Epithelial cell of prostate (primary cell): ENCODE measurements at regions not wholly inside any gene's neighbourhood (a gene's known extent, or its start where the extent isn't known, plus 50 kb on each side); places are given as distances from the start of the nearest gene placed in this dataset.
"Not testable (repeated sequence)": the region's sequence is repeated elsewhere in the genome, so short reads cannot be mapped to it uniquely, and the experiment has no call there.

Experiments
- DNase-seq: peaks from one replicate; pipeline ENCODE4 v3.0.0-alpha.2; 2011; ENCODE audit warnings: low read depth, low spot score
- H3K27ac ChIP-seq: fragments of 450-650 bp; 2 replicates; pipeline ENCODE4 v1.5.1; 2017; ENCODE audit warnings: mild to moderate bottlenecking

DNA sequence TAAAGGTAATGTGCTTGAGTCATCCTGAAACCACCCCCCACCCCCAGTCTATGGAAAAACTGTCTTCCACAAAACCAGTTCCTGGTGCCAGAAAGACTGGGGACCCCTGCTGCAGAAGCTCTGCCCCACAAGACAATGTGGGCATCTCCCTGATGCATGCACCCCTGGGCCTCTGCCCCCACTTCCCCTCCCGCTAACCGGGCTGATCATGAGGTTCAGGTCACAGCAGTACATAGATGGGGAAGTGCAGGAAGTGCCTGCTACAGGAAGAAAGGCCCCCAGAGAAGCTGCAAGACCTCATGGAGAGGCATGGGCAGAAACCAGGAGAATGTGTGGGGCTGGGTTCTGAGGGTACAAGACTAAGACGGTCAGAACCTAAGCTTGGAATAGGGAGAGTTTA, 243.4 kb upstream of the ID2 start:
- H3K27ac ChIP-seq = no peak overlapping the region
- DNase-seq = no peak

DNA sequence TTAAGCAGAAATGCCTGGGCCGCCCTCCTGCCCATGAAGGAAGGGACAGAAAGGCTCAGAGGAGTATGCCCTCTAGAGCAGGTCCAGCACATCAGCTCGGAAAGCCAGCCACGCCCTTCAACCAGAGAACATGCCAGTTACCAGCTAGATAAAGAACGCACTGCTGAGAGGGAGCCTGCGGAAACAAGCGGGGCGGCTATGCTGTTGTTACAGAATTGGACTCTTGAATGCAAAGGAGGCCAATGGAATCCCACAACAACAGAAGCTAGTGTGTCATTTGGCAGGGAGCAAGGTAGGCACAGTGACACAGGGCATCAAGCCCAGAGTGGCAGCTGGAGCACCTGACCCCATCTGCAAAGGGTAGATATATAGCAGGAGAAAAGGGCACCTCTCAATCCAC, 242.9 kb upstream of the ID2 start:
- no peak for DNase-seq
- no peak overlapping the region for H3K27ac ChIP-seq

DNA sequence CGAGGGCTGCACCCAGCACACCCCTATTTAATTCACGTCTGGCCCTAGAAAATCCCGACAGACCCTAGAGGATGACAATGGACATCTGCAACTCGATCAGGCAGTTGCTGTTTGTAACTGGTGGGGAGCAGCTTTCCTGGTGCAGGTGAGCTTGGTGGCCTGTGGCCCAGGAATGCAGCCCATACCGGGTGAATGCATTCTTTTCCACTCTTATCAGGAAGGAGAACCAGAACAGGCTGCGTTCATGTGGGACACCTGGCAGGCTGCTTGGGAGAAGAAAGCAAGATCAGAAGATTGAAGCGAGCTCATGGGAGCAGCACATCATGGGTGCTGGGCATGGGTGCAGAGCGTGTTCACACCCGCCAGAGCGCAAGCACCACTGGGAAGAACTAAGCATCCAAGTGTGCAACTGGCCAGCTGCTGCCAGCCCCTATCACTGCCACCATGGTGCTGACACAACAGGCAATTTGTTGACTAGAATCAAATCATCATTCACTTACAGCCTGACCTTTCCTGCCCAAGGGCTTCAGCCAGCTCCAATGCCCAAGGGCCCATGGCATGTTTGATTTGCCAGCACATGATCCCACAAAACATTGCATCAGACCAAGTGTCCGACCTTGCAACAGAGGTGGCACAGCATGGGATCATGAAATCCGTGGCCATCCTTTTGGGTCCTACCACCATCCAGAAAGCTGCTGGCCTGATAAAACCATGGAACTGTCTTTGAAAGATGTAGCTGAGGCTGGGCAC, 241.7 kb upstream of the ID2 start:
- H3K27ac ChIP-seq = no peak overlapping the region
- no peak for DNase-seq

GRCh38 chr2:8441371-8441770, 240.5 kb upstream of the ID2 start:
- no peak overlapping the region for H3K27ac ChIP-seq
- DNase-seq = no peak

- no peak for DNase-seq
- no peak overlapping the region for H3K27ac ChIP-seq
Measured at GRCh38 chr2:8441986-8442385, 239.9 kb upstream of the ID2 start.

DNA sequence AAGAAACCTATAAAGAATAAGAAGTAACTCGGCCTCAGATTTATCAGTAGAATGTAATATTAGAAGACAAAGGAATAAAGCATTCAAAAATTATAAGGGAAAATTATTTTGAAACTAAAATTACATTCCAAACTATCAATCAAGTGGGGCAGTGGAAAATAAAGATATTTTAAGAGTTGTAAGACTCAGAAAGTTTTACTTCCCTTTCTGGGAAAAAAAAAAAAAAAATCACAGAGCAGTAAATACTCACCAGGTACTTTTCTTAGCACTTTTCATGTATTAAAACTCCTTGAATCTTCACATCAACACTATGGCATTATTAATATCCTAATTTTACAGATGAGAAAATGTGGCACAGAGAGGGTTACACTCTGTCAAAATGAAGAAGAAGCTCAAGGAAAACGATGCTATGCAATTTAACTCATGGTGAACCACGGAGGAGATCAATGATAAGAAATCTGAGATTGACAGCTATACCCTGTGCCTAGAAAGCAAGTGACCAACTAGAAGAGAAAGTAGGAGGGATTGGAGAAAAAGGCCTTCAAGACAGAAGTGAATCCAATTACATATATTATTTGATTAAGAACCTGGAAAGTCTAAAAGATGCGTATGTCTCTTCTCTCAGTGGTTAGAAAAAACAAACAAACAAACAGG, 238.9 kb upstream of the ID2 start:
- H3K27ac ChIP-seq = no peak overlapping the region

DNA sequence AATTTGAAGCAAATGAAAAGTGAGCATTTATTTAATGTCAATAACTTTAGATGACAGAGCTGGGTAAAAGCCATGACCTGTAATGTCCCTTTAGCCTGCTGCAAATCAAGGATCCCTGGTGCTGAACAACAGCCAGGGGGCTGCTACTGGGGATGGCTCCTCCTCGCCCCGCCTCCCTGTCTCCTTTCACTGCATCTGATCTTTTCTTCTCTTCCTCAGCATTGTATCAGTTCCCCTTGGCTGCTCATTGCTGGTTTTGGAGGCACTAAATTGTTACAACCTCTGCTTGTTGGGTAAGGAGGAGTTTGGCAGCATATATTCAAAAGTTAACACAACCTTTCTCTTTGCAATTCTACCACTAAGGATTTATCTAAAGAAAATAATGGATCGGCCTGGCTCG, 236.3 kb upstream of the ID2 start:
- H3K27ac ChIP-seq = no peak overlapping the region
- DNase-seq = no peak

More for the DNA sequence above, 238.9 kb upstream of the ID2 start:
- no peak for DNase-seq

DNA sequence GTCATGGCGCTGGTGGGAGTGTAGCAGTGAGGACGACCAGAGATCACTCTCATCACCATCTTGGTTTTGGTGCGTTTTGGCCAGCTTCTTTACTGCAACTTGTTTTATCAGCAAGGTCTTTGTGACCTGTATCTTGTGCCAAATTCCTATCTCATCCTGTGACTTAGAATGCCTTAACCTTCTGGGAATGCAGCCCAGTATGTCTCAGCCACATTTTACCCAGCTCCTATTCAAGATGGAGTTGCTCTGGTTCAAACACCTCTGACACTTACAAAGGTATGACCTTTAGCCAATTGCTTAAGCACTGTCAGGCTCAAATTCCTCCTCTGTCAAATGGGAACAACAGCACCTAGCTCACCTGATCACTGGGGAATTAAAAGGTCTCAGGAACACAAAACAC, 235.1 kb upstream of the ID2 start:
- H3K27ac ChIP-seq, DNase-seq: not testable (repeated sequence)

GRCh38 chr2:8447610-8448221, 234.1 kb upstream of the ID2 start:
- H3K27ac ChIP-seq = no peak overlapping the region
- DNase-seq = peak; percentile 8

DNA sequence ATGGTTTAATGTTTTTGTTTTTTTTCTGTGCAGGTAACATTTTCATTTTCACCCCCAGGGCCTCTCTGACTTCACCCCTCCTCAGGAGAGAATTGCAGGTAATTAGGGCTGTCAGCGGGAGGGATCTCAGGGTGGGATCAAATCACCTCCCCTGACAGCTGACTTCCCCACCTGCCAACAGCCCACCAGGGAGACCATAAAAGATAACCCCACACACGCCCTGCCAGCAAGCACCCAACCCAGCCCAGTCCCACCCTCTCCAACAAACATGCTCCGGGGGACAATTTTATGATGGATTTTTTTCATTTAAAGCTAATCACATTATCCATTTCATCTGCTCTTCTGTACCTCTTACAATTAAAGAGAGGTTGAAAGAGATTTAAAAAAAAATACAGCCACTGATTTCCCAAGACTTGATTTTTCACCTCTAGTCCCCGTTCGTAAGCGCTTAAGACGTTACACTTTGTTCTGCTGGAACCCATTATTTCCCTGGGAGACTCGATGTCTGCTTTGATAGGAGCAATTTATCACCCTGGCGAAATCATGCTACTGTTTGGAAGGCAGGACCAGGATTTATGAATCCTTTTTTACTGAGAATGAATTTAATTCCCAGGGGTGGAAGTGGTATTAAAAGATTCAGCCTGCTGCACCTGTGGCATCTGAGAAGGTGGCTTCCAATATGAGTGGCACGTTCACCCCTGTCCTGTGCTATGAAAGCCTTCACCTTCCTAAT, 232.9 kb upstream of the ID2 start:
- DNase-seq = no peak
- H3K27ac ChIP-seq = no peak overlapping the region

- DNase-seq = no peak
- H3K27ac ChIP-seq = no peak overlapping the region
Measured at GRCh38 chr2:8451273-8451672, 230.6 kb upstream of the ID2 start.

GRCh38 chr2:8452296-8452695, 229.6 kb upstream of the ID2 start:
- no peak for DNase-seq
- no peak overlapping the region for H3K27ac ChIP-seq

- H3K27ac ChIP-seq = no peak overlapping the region
- no peak for DNase-seq
Measured at GRCh38 chr2:8452979-8453903, 228.6 kb upstream of the ID2 start.

- DNase-seq = no peak
- no peak overlapping the region for H3K27ac ChIP-seq
Measured at GRCh38 chr2:8453904-8454302, 228.0 kb upstream of the ID2 start.

- H3K27ac ChIP-seq = no peak overlapping the region
- no peak for DNase-seq
Measured at GRCh38 chr2:8454797-8455196, 227.1 kb upstream of the ID2 start.

DNA sequence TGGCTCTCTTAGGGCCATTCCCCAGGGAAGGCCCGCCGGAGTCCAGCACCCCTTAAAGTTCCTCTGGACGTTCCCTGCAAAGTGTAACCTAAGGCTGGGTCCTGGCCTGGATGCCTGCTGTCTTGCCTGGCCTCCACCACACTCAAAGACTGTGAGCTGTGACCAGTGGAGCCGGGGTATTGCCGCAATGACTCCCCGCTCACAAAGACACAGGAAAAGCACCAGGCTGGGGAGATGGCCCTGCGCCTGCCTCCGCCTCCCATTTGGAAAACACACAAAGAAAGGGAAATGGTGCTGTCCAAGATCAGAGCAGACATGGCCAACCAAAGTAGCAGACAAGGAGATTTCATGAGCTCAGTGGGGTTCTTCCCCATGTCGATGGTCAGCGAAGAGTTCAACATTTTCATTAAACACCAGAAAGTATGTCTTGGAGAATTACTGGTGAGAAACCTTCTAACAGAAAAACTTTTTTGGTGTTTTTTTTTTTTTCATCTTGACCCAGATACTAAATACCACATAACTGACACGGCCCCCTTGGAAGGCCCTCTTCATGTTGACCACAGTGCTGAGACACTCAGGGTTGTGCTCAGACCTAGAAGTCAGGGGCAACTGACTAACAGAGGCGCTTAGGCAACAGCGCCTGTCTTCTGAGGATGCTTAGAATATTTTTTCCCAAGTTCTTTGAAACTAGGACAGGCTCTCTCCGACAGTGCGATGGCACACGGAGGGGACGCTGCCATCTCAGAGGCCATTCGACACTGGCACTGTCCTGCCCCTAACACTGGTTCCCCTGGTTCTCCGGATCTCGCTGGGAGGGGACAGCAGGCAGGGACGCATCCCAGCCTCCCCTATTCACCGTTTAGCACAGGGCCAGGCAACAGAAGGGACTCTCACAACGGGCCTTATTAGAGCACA, 226.4 kb upstream of the ID2 start:
- no peak for DNase-seq
- H3K27ac ChIP-seq = no peak overlapping the region

- no peak overlapping the region for H3K27ac ChIP-seq
- DNase-seq = no peak
Measured at GRCh38 chr2:8456151-8457091, 225.4 kb upstream of the ID2 start.

- DNase-seq = no peak
- H3K27ac ChIP-seq = no peak overlapping the region
Measured at GRCh38 chr2:8457092-8457481, 224.8 kb upstream of the ID2 start.
